ENCODE measurements at regions not wholly inside any gene's neighbourhood (a gene's known extent, or its start where the extent isn't known, plus 50 kb on each side); places are given as distances from the start of the nearest gene placed in this dataset.

- in situ Hi-C loops (cut with MboI; ENCODE audit: low sequenced_read_pairs, unreplicated experiment): no loop called here
- no peak for DNase-seq (ENCODE audit: low spot score)
- TF ChIP-seq CTCF (IDR thresholded peaks at IDR 0.05; ENCODE audit: borderline replicate concordance, control extremely low read depth, extremely low read depth, insufficient read depth, missing control alignments): no peak
Measured at GRCh38 chr1:213409208-213409631, 358.2 kb downstream of the RPS6KC1 start.

DNA sequence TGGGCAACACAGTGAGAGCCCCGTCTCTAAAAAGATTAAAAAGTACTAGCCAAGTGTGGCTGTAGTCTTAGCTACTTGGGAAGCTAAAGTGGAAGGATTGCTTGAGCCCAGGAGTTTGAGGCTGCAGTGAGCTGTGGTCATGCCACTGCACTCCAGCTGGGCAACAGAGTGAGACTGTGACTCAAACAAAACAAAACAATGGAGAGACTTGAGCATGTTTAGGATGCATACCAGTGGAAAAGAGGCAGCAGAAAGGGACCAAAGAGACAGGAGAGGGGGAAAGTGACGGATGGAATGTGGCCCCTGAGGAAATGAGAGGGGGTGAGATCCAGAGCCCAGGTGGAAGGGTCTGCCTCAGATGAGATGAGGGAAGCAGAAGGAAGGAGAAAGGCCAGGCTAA is 358.9 kb downstream of the RPS6KC1 start:
- no peak for DNase-seq (ENCODE audit: low spot score)
- TF ChIP-seq CTCF (IDR thresholded peaks at IDR 0.05; ENCODE audit: borderline replicate concordance, control extremely low read depth, extremely low read depth, insufficient read depth, missing control alignments): no peak
- in situ Hi-C loops (cut with MboI; ENCODE audit: low sequenced_read_pairs, unreplicated experiment): no loop called here

- in situ Hi-C loops (cut with MboI; ENCODE audit: low sequenced_read_pairs, unreplicated experiment): no loop called here
- no peak for TF ChIP-seq CTCF (IDR thresholded peaks at IDR 0.05; ENCODE audit: borderline replicate concordance, control extremely low read depth, extremely low read depth, insufficient read depth, missing control alignments)
- no peak for DNase-seq (ENCODE audit: low spot score)
Measured at GRCh38 chr1:213414346-213414745, 363.3 kb downstream of the RPS6KC1 start.

GRCh38 chr1:213414911-213415310 is 363.9 kb downstream of the RPS6KC1 start:
- no peak for DNase-seq (ENCODE audit: low spot score)
- TF ChIP-seq CTCF (IDR thresholded peaks at IDR 0.05; ENCODE audit: borderline replicate concordance, control extremely low read depth, extremely low read depth, insufficient read depth, missing control alignments): no peak
- in situ Hi-C loops (cut with MboI; ENCODE audit: low sequenced_read_pairs, unreplicated experiment): no loop called here

GRCh38 chr1:213415691-213416380 is 364.8 kb downstream of the RPS6KC1 start:
- in situ Hi-C loops (cut with MboI; ENCODE audit: low sequenced_read_pairs, unreplicated experiment): no loop called here
- no peak for TF ChIP-seq CTCF (IDR thresholded peaks at IDR 0.05; ENCODE audit: borderline replicate concordance, control extremely low read depth, extremely low read depth, insufficient read depth, missing control alignments)
- no peak for DNase-seq (ENCODE audit: low spot score)

DNA sequence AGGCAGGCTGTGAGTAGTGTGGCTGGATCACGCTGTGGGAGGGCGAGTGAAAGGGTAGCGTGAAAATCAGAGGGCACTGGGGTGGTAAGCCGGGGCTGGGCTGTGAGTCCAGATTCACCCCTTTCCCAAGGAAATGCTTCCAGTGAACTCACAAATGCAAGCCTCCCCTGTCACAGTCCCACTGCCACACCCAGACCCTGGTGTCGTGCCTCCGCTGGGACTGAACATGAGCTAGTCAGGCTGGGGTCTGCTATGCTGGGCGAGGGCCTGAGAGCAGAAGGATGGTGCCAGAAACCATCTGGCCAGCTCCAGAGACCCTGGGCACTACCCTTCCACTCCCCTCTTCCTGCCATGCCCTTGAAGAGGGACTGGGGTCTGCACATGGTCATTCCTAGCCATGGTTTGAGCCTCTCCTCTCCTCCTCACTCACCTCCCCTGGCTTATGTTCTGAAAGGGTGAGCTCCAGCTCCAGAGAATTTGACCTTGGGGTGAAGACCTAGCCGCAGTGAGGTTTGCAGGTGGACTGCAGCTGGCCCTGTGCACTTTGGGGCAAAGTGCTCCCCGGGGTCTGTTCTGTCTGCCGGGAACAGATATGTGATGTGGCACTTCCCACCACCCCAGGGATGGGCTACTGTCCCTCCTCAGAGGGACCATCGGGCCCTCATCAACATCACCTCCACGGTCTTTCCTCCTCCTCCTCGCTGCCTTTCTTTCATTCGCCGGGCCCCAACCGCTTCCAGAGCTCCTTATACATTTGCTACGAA is 365.6 kb downstream of the RPS6KC1 start:
- no peak for TF ChIP-seq CTCF (IDR thresholded peaks at IDR 0.05; ENCODE audit: borderline replicate concordance, control extremely low read depth, extremely low read depth, insufficient read depth, missing control alignments)
- in situ Hi-C loops (cut with MboI; ENCODE audit: low sequenced_read_pairs, unreplicated experiment): no loop called here
- no peak for DNase-seq (ENCODE audit: low spot score)
